Psoas muscle (tissue), 7 donors: ENCODE measurements at regions not wholly inside any gene's neighbourhood (a gene's known extent, or its start where the extent isn't known, plus 50 kb on each side); places are given as distances from the start of the nearest gene placed in this dataset.

ENCODE experiments used
- ATAC-seq, 4 donors: fragments of 200-7000 bp; cut with Tn5 transposase; one replicate each; pipeline ENCODE4 v1.9.1; 2020; ENCODE audit warnings: moderate library complexity in 3 of 4, mild to moderate bottlenecking in 2 of 4
- DNase-seq, 2 donors: peaks; one replicate each; pipeline ENCODE4 v3.0.0-alpha.2; 2020
- H3K27ac ChIP-seq: fragments of 200-600 bp; one replicate; pipeline ENCODE4 v1.8.0; 2022
- H3K27me3 ChIP-seq, 3 donors: fragments of 200-600 bp in 1 of 3; one replicate each; pipeline versions ENCODE4 v1.6.1 to v1.8.0; 2013 to 2022; ENCODE audit warnings: low read length in 2 of 3, mild to moderate bottlenecking in 2 of 3, moderate library complexity in 1 of 3; ENCODE audit not compliant: insufficient read depth in 3 of 3
- H3K36me3 ChIP-seq, 2 donors: fragments of 200-600 bp in 1 of 2; one replicate each; pipeline versions ENCODE4 v1.6.1 to v1.8.0; 2013 to 2022; ENCODE audit warnings: low read depth in 1 of 2, mild to moderate bottlenecking in 1 of 2, moderate library complexity in 1 of 2; ENCODE audit not compliant: insufficient read depth in 1 of 2
- H3K4me1 ChIP-seq: fragments of 200-600 bp; one replicate; pipeline ENCODE4 v1.8.0; 2022
- H3K4me3 ChIP-seq: fragments of 200-600 bp; one replicate; pipeline ENCODE4 v1.8.0; 2022; ENCODE audit warnings: mild to moderate bottlenecking
- H3K9me3 ChIP-seq: fragments of 200-600 bp; one replicate; pipeline ENCODE4 v1.8.0; 2022
- WGBS, 3 donors: extraction: QIAGEN DNeasy Blood & Tissue Kit; methylation state at CpG; one replicate each; pipeline versions ENCODE4 v1.1.6 to v1.1.7; 2013; 5-methylcytosine and 5-hydroxymethylcytosine counted together
- intact Hi-C, 2 donors: fragments of 100-400 bp; cut with DNase I; formaldehyde crosslinking; loops; one replicate each; pipeline versions ENCODE4 v1.11.0 to v1.14.2; 2022
- TF ChIP-seq, protein P1 (sequence below): fragments of 200-600 bp; IDR thresholded peaks from one replicate; pipeline ENCODE4 v1.8.0; 2022; ENCODE audit warnings: antibody characterized with exemption
- donor health status: healthy with polysubstance abuse.
- donor health status: DM: no; HTN: no; CAD: no; lungs with moderate emphysema.
- donor health status: Bipolar disorder and iron deficiency.
- donor health status: healthy.
- donor health status: DM: yes; HTN: yes; CAD: no.
- donor health status: DM: no; HTN: no; CAD: no.
- donor health status: DM: yes; HTN: yes; CAD: no.

DNA sequence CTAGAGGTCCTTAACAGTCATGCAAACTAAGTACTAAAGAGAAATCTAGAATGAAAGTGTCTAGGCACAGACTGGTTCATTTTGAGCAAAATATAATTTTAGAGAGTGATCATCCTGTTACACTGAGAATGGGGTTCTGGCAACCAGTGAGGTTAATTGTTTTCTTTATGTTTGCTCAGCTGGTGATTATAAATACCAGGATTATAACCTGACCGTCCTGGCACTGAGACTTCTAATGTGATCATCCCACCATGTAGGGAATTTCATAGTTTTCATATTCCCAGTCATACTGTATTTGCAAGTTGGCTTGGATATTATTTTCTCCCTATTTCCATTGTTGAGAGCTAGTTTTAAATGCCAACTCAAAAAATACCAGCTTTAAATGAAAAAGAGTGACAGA lies 852.5 kb upstream of the LRATD1 start:
- H3K36me3 ChIP-seq = no peaks in the 10 kb centered on the region
- H3K4me3 ChIP-seq = no peak overlapping the region
- H3K27ac ChIP-seq = no peak overlapping the region
- no peak for ATAC-seq
- TF ChIP-seq, protein P1, sequence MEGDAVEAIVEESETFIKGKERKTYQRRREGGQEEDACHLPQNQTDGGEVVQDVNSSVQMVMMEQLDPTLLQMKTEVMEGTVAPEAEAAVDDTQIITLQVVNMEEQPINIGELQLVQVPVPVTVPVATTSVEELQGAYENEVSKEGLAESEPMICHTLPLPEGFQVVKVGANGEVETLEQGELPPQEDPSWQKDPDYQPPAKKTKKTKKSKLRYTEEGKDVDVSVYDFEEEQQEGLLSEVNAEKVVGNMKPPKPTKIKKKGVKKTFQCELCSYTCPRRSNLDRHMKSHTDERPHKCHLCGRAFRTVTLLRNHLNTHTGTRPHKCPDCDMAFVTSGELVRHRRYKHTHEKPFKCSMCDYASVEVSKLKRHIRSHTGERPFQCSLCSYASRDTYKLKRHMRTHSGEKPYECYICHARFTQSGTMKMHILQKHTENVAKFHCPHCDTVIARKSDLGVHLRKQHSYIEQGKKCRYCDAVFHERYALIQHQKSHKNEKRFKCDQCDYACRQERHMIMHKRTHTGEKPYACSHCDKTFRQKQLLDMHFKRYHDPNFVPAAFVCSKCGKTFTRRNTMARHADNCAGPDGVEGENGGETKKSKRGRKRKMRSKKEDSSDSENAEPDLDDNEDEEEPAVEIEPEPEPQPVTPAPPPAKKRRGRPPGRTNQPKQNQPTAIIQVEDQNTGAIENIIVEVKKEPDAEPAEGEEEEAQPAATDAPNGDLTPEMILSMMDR = no peak
- intact Hi-C loops = no loop called here
- DNase-seq = no peak
- no peaks in the 10 kb centered on the region for H3K27me3 ChIP-seq
- H3K9me3 ChIP-seq = no peaks in the 10 kb centered on the region
- no peaks in the 10 kb centered on the region for H3K4me1 ChIP-seq
- WGBS, 3 donors = 12 to 34% (median 31%) methylated on average over 1 of the region's 1 CpG

DNA sequence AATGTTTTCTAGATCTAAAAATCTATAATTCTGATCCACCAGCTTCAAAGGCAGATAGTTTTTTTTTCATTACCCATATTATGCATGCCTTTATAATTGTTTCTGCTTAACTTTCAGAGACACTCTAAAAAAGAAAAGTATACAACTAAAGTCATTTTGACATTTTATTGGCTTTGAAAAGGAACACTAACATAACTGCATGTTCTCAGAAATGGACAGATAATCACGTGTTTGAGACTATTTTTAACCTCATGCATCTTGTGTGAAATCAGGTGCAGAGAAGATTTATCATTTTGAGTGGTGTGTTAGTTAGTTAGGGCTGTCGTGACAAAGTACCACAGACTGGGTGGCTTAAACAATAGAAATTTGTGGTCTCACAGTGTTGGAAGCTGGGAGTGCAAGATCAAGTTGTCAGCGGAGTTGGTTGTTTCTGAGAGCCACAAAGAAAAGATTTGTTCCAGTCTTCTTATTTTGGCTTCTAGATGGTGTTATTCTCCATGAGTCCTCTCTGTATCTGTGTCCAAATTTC lies 841.4 kb upstream of the LRATD1 start:
- Histone ChIP-seq H3K27me3 (no peaks in the 10 kb centered on the region), H3K4me3 (no peak overlapping the region), H3K9me3 (no peaks in the 10 kb centered on the region), H3K36me3 (no peaks in the 10 kb centered on the region), H3K4me1 (no peaks in the 10 kb centered on the region), H3K27ac (no peak overlapping the region)
- TF ChIP-seq, protein P1 = no peak
- intact Hi-C loops = no loop called here
- no peak for ATAC-seq
- no peak for DNase-seq
- 22 to 40% (median 23%) methylated on average over 3 of the region's 3 CpGs for WGBS, 3 donors

DNA sequence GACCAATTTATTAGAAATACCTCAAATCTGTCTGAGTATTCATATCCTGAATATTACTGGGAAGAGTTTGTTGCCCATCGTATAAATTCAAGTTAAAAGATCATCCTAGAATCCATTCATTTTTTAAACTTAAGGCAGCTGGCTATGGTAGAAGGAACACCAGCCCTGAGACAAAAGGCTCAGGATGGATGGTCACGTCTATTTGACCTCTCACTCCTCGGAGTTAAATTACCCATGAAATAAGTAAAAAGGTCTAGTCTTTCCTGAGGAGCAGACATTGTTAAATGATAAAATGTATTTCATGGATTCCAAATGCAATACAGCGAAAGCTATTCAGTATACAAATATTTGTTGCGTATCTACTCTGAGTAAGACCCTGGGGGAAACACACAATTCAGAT lies 826.0 kb upstream of the LRATD1 start:
- ATAC-seq = no peak
- no peaks in the 10 kb centered on the region for H3K36me3 ChIP-seq

DNA sequence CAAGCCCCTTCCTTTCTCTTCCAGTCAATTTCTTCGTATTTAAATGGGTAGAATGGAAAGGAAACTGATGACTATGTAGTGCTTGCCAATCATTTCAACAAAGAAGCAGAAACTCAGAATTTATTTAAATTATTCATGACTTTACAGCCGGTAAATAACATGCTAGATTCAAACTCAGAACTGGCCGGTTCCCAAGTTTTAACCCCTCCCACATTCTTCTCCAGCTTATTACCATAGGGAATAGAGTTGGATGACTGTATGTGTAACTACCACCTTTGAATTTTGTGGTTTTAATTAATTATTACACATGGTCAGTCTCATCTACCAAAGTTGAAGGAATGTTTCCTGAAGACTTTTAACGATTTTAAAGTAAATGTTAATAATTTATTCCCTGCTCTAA lies 819.3 kb upstream of the LRATD1 start:
- H3K4me1 ChIP-seq = no peaks in the 10 kb centered on the region
- H3K9me3 ChIP-seq = no peaks in the 10 kb centered on the region
- WGBS, 3 donors = 59 to 73% (median 64%) methylated on average over 4 of the region's 4 CpGs
- ATAC-seq = no peak
- intact Hi-C loops = no loop called here
- no peaks in the 10 kb centered on the region for H3K36me3 ChIP-seq
- H3K4me3 ChIP-seq = no peak overlapping the region
- H3K27me3 ChIP-seq = no peaks in the 10 kb centered on the region
- TF ChIP-seq, protein P1 = no peak
- no peak overlapping the region for H3K27ac ChIP-seq
- no peak for DNase-seq

More for the DNA sequence above, 826.0 kb upstream of the LRATD1 start:
- no peak for DNase-seq
- TF ChIP-seq, protein P1 = no peak
- Histone ChIP-seq H3K27ac (no peak overlapping the region), H3K9me3 (no peaks in the 10 kb centered on the region), H3K27me3 (no peaks in the 10 kb centered on the region), H3K4me1 (no peaks in the 10 kb centered on the region), H3K4me3 (no peak overlapping the region)
- intact Hi-C loops = no loop called here
- WGBS, 3 donors = 75 to 78% (median 75%) methylated on average over 5 of the region's 5 CpGs

DNA sequence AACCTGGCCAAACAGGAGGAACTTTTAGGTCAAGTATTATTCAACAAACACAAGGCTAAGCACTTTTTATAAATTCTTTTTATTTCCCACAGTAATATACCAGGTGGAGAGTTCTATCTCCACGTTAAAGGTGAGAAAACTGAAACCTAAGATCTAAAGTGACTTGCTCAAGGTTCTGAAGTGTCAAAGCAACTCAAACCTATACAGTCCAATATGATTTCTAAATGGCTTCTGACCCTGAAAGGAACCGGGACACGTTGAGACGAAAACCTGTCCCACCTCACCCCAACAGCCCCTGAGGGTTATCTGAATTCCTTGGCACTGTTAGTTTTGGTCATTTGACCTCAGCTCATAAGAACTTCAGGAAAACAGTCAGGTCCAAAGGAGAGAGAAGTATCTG lies 814.5 kb upstream of the LRATD1 start:
- H3K9me3 ChIP-seq = no peaks in the 10 kb centered on the region
- no peak overlapping the region for H3K4me3 ChIP-seq
- DNase-seq (no peak), ATAC-seq (no peak)
- intact Hi-C loops = no loop called here
- H3K36me3 ChIP-seq = no peaks in the 10 kb centered on the region
- TF ChIP-seq, protein P1 = no peak
- no peak overlapping the region for H3K27ac ChIP-seq
- 70 to 79% (median 73%) methylated on average over 4 of the region's 4 CpGs for WGBS, 3 donors
- H3K4me1 ChIP-seq = no peaks in the 10 kb centered on the region
- H3K27me3 ChIP-seq = no peaks in the 10 kb centered on the region
